ENCODE measurements at regions not wholly inside any gene's neighbourhood (a gene's known extent, or its start where the extent isn't known, plus 50 kb on each side); places are given as distances from the start of the nearest gene placed in this dataset.

DNA sequence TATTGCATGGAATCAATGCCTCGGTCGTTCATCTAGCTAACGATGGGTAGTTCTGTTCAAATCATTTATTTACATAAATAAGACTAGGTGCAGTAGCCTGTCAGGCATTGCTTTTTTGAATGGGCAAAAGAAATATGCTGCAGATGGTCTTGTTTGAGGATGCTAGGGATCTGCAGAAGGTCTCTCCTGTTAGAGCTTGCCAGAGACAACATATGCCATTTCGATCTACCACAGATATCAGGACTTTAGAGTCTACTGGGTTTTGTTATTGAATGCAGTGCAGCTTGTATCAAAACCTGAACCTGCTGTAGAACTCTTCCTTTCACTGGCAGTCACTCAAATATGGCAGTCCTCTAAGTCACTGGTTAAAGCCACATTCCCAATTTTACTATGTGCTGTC is 381.1 kb upstream of the CDH10 start:
- TF ChIP-seq, protein P1, sequence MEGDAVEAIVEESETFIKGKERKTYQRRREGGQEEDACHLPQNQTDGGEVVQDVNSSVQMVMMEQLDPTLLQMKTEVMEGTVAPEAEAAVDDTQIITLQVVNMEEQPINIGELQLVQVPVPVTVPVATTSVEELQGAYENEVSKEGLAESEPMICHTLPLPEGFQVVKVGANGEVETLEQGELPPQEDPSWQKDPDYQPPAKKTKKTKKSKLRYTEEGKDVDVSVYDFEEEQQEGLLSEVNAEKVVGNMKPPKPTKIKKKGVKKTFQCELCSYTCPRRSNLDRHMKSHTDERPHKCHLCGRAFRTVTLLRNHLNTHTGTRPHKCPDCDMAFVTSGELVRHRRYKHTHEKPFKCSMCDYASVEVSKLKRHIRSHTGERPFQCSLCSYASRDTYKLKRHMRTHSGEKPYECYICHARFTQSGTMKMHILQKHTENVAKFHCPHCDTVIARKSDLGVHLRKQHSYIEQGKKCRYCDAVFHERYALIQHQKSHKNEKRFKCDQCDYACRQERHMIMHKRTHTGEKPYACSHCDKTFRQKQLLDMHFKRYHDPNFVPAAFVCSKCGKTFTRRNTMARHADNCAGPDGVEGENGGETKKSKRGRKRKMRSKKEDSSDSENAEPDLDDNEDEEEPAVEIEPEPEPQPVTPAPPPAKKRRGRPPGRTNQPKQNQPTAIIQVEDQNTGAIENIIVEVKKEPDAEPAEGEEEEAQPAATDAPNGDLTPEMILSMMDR (IDR thresholded peaks at IDR 0.05; ENCODE audit: low read depth, low read length, poor library complexity, severe bottlenecking), result no peak
- TF ChIP-seq EZH2phosphoT487 (IDR thresholded peaks at IDR 0.05; ENCODE audit: borderline replicate concordance, low read length), result no peak

Data from DOHH2 (cell line).